ENCODE measurements at regions not wholly inside any gene's neighbourhood (a gene's known extent, or its start where the extent isn't known, plus 50 kb on each side); places are given as distances from the start of the nearest gene placed in this dataset. TPM values are rescaled to one million over a fixed set of nuclear protein-coding genes. Genes with fewer than 3 reads are reported as not detected.
"Not testable (repeated sequence)": the region's sequence is repeated elsewhere in the genome, so short reads cannot be mapped to it uniquely, and the experiment has no call there.

- not testable (repeated sequence) for DNase-seq
Measured at GRCh38 chr16:29106259-29106908, 121.5 kb downstream of the LAT start.

DNA sequence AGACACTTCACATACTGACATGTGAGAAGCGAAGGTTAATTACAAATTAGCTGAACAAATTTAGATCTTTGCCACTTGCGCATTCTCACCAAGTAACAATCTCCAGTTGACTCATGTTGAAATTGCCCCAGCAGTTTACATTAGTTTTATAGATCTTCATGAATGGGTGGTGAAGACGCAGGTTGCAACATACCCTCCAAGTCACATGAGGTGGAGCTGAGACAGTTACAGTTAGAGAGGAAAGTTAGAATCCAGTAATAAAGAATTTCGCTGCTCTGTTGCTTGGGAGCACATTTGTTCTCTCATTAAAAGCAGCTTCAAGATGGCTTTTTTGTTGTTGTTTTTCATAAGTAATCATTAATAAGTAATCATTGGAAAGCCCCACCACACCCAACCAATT is 119.7 kb downstream of the LAT start:
- not testable (repeated sequence) for DNase-seq

- not testable (repeated sequence) for DNase-seq
Measured at GRCh38 chr16:29097965-29098364, 113.1 kb downstream of the LAT start.

DNA sequence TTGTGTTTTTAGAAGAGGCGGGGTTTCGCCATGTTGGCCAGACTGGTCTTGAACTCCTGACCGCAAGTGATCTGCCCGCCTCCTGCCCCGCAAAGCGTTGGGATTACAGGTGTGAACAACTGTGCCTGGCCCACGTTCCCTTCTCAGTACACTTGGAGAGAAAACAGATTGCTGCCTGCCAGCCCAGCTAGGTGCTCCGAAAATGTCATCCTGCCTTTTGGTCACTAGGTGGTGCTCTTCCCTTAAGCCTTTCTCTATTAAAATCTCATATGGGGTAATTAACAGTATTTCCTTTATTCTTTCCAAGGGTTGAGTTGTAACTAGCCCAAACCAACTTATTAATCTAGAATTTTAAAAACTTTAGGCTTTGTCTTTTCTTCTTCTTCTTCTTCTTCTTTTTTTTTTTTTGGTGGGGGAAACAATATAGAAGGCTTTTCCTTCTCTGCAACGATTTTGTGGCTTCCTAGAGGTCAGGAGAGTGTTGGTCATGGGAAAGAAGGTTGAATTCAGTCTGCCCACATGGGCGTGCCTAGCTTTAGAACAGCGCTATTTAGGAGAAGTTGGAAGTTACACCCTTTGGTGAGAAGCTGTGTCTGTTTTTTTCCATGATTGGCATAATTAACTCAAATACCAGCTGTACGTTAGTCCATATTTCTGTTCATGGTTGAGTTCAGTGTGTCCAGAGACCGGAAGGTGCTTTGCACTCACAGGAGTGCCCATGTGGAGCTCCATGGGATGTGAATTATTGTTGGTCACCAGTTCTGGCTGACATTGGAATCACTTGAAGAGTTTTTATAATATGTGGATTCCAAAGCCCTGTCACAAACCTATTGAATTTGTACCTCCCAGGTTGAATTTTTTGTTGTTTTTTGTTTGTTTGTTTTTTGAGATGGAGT is 110.1 kb downstream of the LAT start:
- not testable (repeated sequence) for DNase-seq

DNA sequence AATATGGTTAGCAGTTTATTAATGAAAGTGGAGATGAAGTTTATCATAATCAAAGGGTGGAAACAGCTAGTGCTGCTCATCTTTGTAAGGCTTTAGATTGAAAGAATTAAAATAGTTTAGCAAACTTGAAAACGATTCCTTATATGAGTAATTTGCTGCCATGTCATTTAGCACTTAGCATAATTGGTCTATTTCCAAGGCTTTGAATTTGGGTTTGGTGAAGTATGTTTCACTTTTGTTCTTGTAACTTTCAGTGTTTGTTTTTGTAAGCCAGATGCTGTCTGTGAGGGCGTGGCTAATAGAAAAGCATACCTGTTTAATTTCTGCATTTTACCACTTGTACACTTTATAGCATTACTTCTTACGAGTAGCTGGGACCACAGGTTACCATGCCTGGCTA is 109.5 kb downstream of the LAT start:
- DNase-seq = not testable (repeated sequence)

- DNase-seq = not testable (repeated sequence)
Measured at GRCh38 chr16:29089679-29090078, 104.8 kb downstream of the LAT start.

GRCh38 chr16:29087673-29088072 is 102.8 kb downstream of the LAT start:
- not testable (repeated sequence) for DNase-seq

GRCh38 chr16:29081829-29082639 is 97.2 kb downstream of the LAT start:
- peak; percentile 4 for DNase-seq

- not testable (repeated sequence) for DNase-seq
Measured at GRCh38 chr16:29074554-29075402, 89.9 kb downstream of the LAT start.

DNA sequence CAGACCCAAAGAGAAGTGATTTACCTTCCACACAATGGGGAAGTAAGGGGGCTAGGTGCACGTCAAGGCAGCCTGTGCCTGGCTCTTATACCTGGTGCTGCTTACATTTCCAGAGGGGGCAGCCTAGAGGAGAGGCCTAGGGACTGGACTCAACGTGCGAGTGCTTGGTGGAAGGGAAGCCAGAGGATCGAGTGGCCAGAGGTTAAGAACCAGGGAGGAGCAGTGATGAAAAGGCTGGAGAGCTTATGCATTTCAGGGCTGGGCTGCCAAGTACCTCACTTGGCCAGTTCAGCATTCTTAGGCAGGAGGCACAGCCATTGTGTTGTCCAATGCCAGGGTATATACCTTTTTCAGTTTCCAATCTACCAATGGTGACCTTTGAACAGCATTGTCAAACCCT is 77.4 kb downstream of the LAT start:
- DNase-seq = not testable (repeated sequence)

DNA sequence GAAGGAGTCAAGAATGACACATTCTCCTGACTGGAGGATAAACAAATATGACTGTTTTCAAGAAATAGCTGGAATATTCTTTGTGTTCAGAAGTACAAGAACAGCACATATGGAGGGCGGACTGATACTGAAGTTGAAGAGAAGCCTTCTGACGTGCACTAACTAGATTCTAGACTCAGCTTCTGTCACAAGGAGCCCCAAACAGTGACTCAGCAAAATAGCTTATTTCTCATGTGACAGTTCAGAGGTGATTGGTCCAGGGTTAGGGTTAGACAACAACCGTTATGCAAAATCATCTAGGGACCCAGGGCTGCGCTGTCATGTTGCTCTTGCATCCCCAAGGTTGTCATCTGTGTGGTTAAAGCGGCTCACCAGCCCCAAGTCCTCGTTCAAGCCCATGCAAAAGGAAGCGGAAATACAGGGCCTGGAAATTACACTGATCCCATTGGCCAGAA is 76.6 kb downstream of the LAT start:
- DNase-seq = not testable (repeated sequence)

DNA sequence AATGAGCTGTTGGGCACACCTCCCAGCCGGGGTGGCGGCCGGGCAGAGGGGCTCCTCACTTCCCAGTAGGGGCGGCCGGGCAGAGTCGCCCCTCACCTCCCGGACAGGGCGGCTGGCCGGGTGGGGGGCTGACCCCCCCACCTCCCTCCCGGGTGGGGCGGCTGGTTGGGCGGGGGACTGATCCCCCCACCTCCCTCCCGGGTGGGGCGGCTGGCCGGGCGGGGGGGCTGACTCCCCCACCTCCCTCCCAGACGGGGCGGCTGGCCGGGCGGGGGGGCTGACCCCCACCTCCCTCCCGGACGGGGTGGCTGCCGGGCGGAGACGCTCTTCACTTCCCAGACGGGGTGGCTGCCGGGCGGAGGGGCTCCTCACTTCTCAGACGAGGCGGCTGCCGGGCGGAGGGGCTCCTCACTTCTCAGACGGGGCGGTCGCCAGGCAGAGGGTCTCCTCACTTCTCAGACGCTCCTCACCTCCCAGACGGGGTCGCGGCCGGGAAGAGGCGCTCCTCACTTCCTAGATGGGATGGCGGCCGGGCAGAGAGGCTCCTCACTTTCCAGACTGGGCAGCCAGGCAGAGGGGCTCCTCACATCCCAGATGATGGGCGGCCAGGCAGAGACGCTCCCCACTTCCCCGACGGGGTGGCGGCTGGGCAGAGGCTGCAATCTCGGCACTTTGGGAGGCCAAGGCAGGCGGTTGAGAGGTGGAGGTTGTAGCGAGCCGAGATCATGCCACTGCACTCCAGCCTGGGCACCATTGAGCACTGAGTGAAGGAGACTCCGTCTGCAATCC is 75.4 kb downstream of the LAT start:
- not testable (repeated sequence) for DNase-seq

- not testable (repeated sequence) for DNase-seq
Measured at GRCh38 chr16:29059575-29059974, 74.7 kb downstream of the LAT start.

Small RNA genes in the stretch of these regions (small RNA-seq; reads per million reads assigned to genes)
- gene AC025279.1 (not detected), gene SNX29P2 (not detected)
